Lower lobe of right lung (tissue), 2 donors: ENCODE measurements at regions not wholly inside any gene's neighbourhood (a gene's known extent, or its start where the extent isn't known, plus 50 kb on each side); places are given as distances from the start of the nearest gene placed in this dataset.

Experiments used
- ATAC-seq, 2 donors: fragments of 200-7000 bp; cut with Tn5 transposase; one replicate each; pipeline ENCODE4 v1.9.1; 2020 to 2022; ENCODE audit warnings: mild to moderate bottlenecking in 2 of 2, moderate library complexity in 2 of 2
- DNase-seq: peaks from one replicate; pipeline ENCODE4 v3.0.0-alpha.2; 2020
- H3K27ac ChIP-seq: fragments of 200-600 bp; one replicate; pipeline ENCODE4 v1.8.0; 2022
- H3K27me3 ChIP-seq: fragments of 200-600 bp; one replicate; pipeline ENCODE4 v1.8.0; 2022; ENCODE audit warnings: low read depth
- H3K36me3 ChIP-seq: fragments of 200-600 bp; one replicate; pipeline ENCODE4 v1.8.0; 2022; ENCODE audit warnings: mild to moderate bottlenecking
- H3K4me1 ChIP-seq: fragments of 200-600 bp; one replicate; pipeline ENCODE4 v1.8.0; 2022
- H3K4me3 ChIP-seq: fragments of 200-600 bp; one replicate; pipeline ENCODE4 v1.8.0; 2022; ENCODE audit warnings: mild to moderate bottlenecking
- H3K9me3 ChIP-seq: fragments of 200-600 bp; one replicate; pipeline ENCODE4 v1.8.0; 2022
- CTCF ChIP-seq: fragments of 200-600 bp; IDR thresholded peaks from one replicate; pipeline ENCODE4 v1.8.0; 2022; ENCODE audit warnings: antibody characterized with exemption, mild to moderate bottlenecking
- intact Hi-C: fragments of 100-400 bp; cut with DNase I; formaldehyde crosslinking; loops from one replicate; pipeline ENCODE4 v1.11.0; 2022
- donor health status: DM: no; HTN: yes; CAD: no; lungs with severe emphysema.

- H3K9me3 ChIP-seq = peaks cover 5% of the 10 kb centered on the region
- no peak for TF ChIP-seq CTCF
- no peaks in the 10 kb centered on the region for H3K36me3 ChIP-seq
- ATAC-seq (no peak), DNase-seq (no peak)
- no peaks in the 10 kb centered on the region for H3K4me1 ChIP-seq
- no peak overlapping the region for H3K4me3 ChIP-seq
- no peak overlapping the region for H3K27ac ChIP-seq
- intact Hi-C loops = no loop called here
- no peaks in the 10 kb centered on the region for H3K27me3 ChIP-seq
Observed at GRCh38 chr13:109883181-109884180, 97.1 kb upstream of the IRS2 start.

- no peak for ATAC-seq
Observed at GRCh38 chr13:109881961-109882558, 95.7 kb upstream of the IRS2 start.

GRCh38 chr13:109881347-109881725, 95.0 kb upstream of the IRS2 start:
- Histone ChIP-seq H3K27me3 (no peaks in the 10 kb centered on the region), H3K9me3 (no peaks in the 10 kb centered on the region), H3K4me3 (no peak overlapping the region), H3K27ac (no peak overlapping the region), H3K36me3 (no peaks in the 10 kb centered on the region), H3K4me1 (no peaks in the 10 kb centered on the region)
- TF ChIP-seq CTCF = no peak
- DNase-seq (no peak), ATAC-seq (no peak)
- intact Hi-C loops = no loop called here

More at GRCh38 chr13:109881961-109882558, 95.7 kb upstream of the IRS2 start:
- intact Hi-C loops = no loop called here
- H3K27me3 ChIP-seq = no peaks in the 10 kb centered on the region
- DNase-seq = no peak
- no peaks in the 10 kb centered on the region for H3K36me3 ChIP-seq
- no peak overlapping the region for H3K27ac ChIP-seq
- H3K4me1 ChIP-seq = no peaks in the 10 kb centered on the region
- no peaks in the 10 kb centered on the region for H3K9me3 ChIP-seq
- TF ChIP-seq CTCF = no peak
- H3K4me3 ChIP-seq = no peak overlapping the region

GRCh38 chr13:109880371-109881346, 94.3 kb upstream of the IRS2 start:
- DNase-seq (no peak), ATAC-seq (no peak)
- Histone ChIP-seq H3K36me3 (no peaks in the 10 kb centered on the region), H3K27me3 (no peaks in the 10 kb centered on the region), H3K9me3 (no peaks in the 10 kb centered on the region), H3K4me3 (no peak overlapping the region), H3K4me1 (peaks cover 2% of the 10 kb centered on the region), H3K27ac (no peak overlapping the region)
- intact Hi-C loops = no loop called here
- no peak for TF ChIP-seq CTCF

- no peak for TF ChIP-seq CTCF
- no peak for DNase-seq
- no peaks in the 10 kb centered on the region for H3K27me3 ChIP-seq
Observed at GRCh38 chr13:109879338-109879737, 93.0 kb upstream of the IRS2 start.

More at GRCh38 chr13:109879338-109879737, 93.0 kb upstream of the IRS2 start:
- no peak overlapping the region for H3K4me3 ChIP-seq
- H3K4me1 ChIP-seq = peaks cover 4% of the 10 kb centered on the region
- intact Hi-C loops = no loop called here
- no peak overlapping the region for H3K27ac ChIP-seq
- no peak for ATAC-seq
- H3K9me3 ChIP-seq = no peaks in the 10 kb centered on the region
- H3K36me3 ChIP-seq = no peaks in the 10 kb centered on the region
